ENCODE measurements at regions not wholly inside any gene's neighbourhood (a gene's known extent, or its start where the extent isn't known, plus 50 kb on each side); places are given as distances from the start of the nearest gene placed in this dataset.
"Not testable (repeated sequence)": the region's sequence is repeated elsewhere in the genome, so short reads cannot be mapped to it uniquely, and the experiment has no call there.

- DNase-seq (ENCODE audit: extremely low spot score), result no peak
- ChIA-PET POLR2A (no interaction called here), CTCF (no interaction called here)
- TF ChIP-seq HDGF (IDR thresholded peaks at IDR 0.05; ENCODE audit: borderline replicate concordance) (no peak), CTBP1 (IDR thresholded peaks at IDR 0.05; ENCODE audit: borderline replicate concordance) (no peak), TARDBP (IDR thresholded peaks at IDR 0.05) (no peak), LEF1 (IDR thresholded peaks at IDR 0.05; ENCODE audit: borderline replicate concordance) (no peak), PKNOX1 (IDR thresholded peaks at IDR 0.05) (no peak), SUZ12 (IDR thresholded peaks at IDR 0.05) (no peak), FOXA1 (IDR thresholded peaks at IDR 0.05) (no peak), SP1 (IDR thresholded peaks at IDR 0.05) (no peak), BHLHE40 (IDR thresholded peaks at IDR 0.05; ENCODE audit: borderline replicate concordance) (no peak), L3MBTL2 (conservative IDR thresholded peaks at IDR 0.05) (no peak), ARNT (IDR thresholded peaks at IDR 0.05) (no peak)
Measured at GRCh38 chr6:1473598-1473997, 84.2 kb downstream of the FOXF2 start.

GRCh38 chr6:1474205-1474604 lies 84.8 kb downstream of the FOXF2 start:
- ChIA-PET POLR2A (no interaction called here), CTCF (no interaction called here)
- TF ChIP-seq BHLHE40 (IDR thresholded peaks at IDR 0.05; ENCODE audit: borderline replicate concordance), result no peak
- TF ChIP-seq ELF4 (IDR thresholded peaks at IDR 0.05), result no peak
- no peak for TF ChIP-seq FOXK2 (IDR thresholded peaks at IDR 0.05)
- no peak for TF ChIP-seq NFRKB (IDR thresholded peaks at IDR 0.05)
- TF ChIP-seq PKNOX1 (IDR thresholded peaks at IDR 0.05), result no peak
- no peak for TF ChIP-seq LEF1 (IDR thresholded peaks at IDR 0.05; ENCODE audit: borderline replicate concordance)
- TF ChIP-seq CTBP1 (IDR thresholded peaks at IDR 0.05; ENCODE audit: borderline replicate concordance), result no peak
- no peak for TF ChIP-seq ZNF384 (IDR thresholded peaks at IDR 0.05)
- TF ChIP-seq SP1 (IDR thresholded peaks at IDR 0.05), result no peak
- TF ChIP-seq ARNT (IDR thresholded peaks at IDR 0.05), result no peak
- TF ChIP-seq TARDBP (IDR thresholded peaks at IDR 0.05), result no peak
- TF ChIP-seq L3MBTL2 (conservative IDR thresholded peaks at IDR 0.05), result no peak
- no peak for TF ChIP-seq HDGF (IDR thresholded peaks at IDR 0.05; ENCODE audit: borderline replicate concordance)
- no peak for TF ChIP-seq FOXM1 (IDR thresholded peaks at IDR 0.05; ENCODE audit: borderline replicate concordance)
- no peak for TF ChIP-seq FOXA1 (IDR thresholded peaks at IDR 0.05)
- TF ChIP-seq SUZ12 (IDR thresholded peaks at IDR 0.05), result no peak
- no peak for DNase-seq (ENCODE audit: extremely low spot score)

- no peak for DNase-seq (ENCODE audit: extremely low spot score)
- CTCF ChIA-PET, result no interaction called here
- TF ChIP-seq ELF4 (IDR thresholded peaks at IDR 0.05) (no peak), NFRKB (IDR thresholded peaks at IDR 0.05) (no peak), ZNF384 (IDR thresholded peaks at IDR 0.05) (no peak), FOXK2 (IDR thresholded peaks at IDR 0.05) (no peak), CTBP1 (IDR thresholded peaks at IDR 0.05; ENCODE audit: borderline replicate concordance) (no peak), HDGF (IDR thresholded peaks at IDR 0.05; ENCODE audit: borderline replicate concordance) (no peak), ARNT (IDR thresholded peaks at IDR 0.05) (no peak), FOXM1 (IDR thresholded peaks at IDR 0.05; ENCODE audit: borderline replicate concordance) (no peak), SUZ12 (IDR thresholded peaks at IDR 0.05) (no peak), PKNOX1 (IDR thresholded peaks at IDR 0.05) (no peak), FOXA1 (IDR thresholded peaks at IDR 0.05) (no peak), TARDBP (IDR thresholded peaks at IDR 0.05) (no peak), SP1 (IDR thresholded peaks at IDR 0.05) (no peak), L3MBTL2 (conservative IDR thresholded peaks at IDR 0.05) (no peak), BHLHE40 (IDR thresholded peaks at IDR 0.05; ENCODE audit: borderline replicate concordance) (no peak), LEF1 (IDR thresholded peaks at IDR 0.05; ENCODE audit: borderline replicate concordance) (no peak)
- POLR2A ChIA-PET, result no interaction called here
Measured at GRCh38 chr6:1475174-1475573, 85.8 kb downstream of the FOXF2 start.

GRCh38 chr6:1477432-1478090 lies 88.2 kb downstream of the FOXF2 start:
- TF ChIP-seq FOXA1 (IDR thresholded peaks at IDR 0.05) (no peak), L3MBTL2 (conservative IDR thresholded peaks at IDR 0.05) (no peak), TARDBP (IDR thresholded peaks at IDR 0.05) (no peak), ARNT (IDR thresholded peaks at IDR 0.05) (no peak)
- ChIA-PET POLR2A (no interaction called here), CTCF (no interaction called here)
- DNase-seq (ENCODE audit: extremely low spot score), result no peak

GRCh38 chr6:1478163-1478826 lies 88.9 kb downstream of the FOXF2 start:
- POLR2A ChIA-PET; CTCF ChIA-PET; DNase-seq (ENCODE audit: extremely low spot score): not testable (repeated sequence)

- no peak for DNase-seq (ENCODE audit: extremely low spot score)
- ChIA-PET CTCF (no interaction called here), POLR2A (no interaction called here)
- TF ChIP-seq SUZ12 (IDR thresholded peaks at IDR 0.05), result no peak
Measured at GRCh38 chr6:1479095-1479494, 89.7 kb downstream of the FOXF2 start.
